PC-9 (cell line): ENCODE measurements at regions not wholly inside any gene's neighbourhood (a gene's known extent, or its start where the extent isn't known, plus 50 kb on each side); places are given as distances from the start of the nearest gene placed in this dataset.

ENCODE experiments used
- BruUV-seq: library from RNA; stranded (reverse); fragments of 400-500 nt; replicated peaks from 2 replicates; lab custom pipeline; 2021; lab: Mats Ljungman, UMichigan
- CTCF ChIA-PET: fragments of 300-600 bp; sonication (Branson Sonifier 250); formaldehyde crosslinking; loops from one replicate; lab custom pipeline; 2022; ENCODE audit warnings: antibody characterized with exemption; lab: Charles Lee
- POLR2A ChIA-PET: fragments of 300-600 bp; sonication (Branson Sonifier 250); formaldehyde crosslinking; loops from one replicate; lab custom pipeline; 2022; ENCODE audit warnings: antibody characterized with exemption; ENCODE audit not compliant: unreplicated experiment; lab: Charles Lee
- DNase-seq, 2 experiments: peaks; one replicate each; pipeline versions ENCODE4 v3.0.0 to v3.0.0-alpha.2; 2015 to 2022; ENCODE audit warnings: mixed read lengths in 1 of 2
- H2AFZ ChIP-seq: fragments of 200-600 bp; sonication (generic); 2 replicates; pipeline ENCODE4 v1.8.1; 2017; ENCODE audit warnings: antibody characterized with exemption
- H3F3A ChIP-seq: fragments of 200-600 bp; sonication (generic); 2 replicates; pipeline ENCODE4 v1.8.1; 2017; ENCODE audit warnings: antibody characterized with exemption, mild to moderate bottlenecking, low read depth; ENCODE audit not compliant: insufficient read depth
- H3K27ac ChIP-seq: fragments of 200-600 bp; sonication (generic); 2 replicates; pipeline ENCODE4 v1.6.1; 2016; ENCODE audit warnings: mixed run types
- H3K27me3 ChIP-seq: fragments of 200-600 bp; sonication (generic); 2 replicates; pipeline ENCODE4 v1.6.1; 2016; ENCODE audit warnings: low read depth, mixed run types; ENCODE audit not compliant: insufficient read depth
- H3K36me3 ChIP-seq: fragments of 200-600 bp; sonication (generic); 2 replicates; pipeline ENCODE4 v1.6.1; 2016; ENCODE audit warnings: low read depth, mixed run types
- H3K4me1 ChIP-seq: fragments of 200-600 bp; sonication (generic); replicated peaks from 2 replicates; pipeline ENCODE4 v1.6.1; 2016; ENCODE audit warnings: mixed run types; ENCODE audit not compliant: insufficient read depth
- H3K4me2 ChIP-seq: fragments of 200-600 bp; sonication (generic); 2 replicates; pipeline ENCODE4 v1.6.1; 2017; ENCODE audit warnings: mixed run types
- H3K4me3 ChIP-seq: fragments of 200-600 bp; sonication (generic); 2 replicates; pipeline ENCODE4 v1.6.1; 2016; ENCODE audit warnings: mixed run types
- H3K79me2 ChIP-seq: fragments of 200-600 bp; sonication (generic); 2 replicates; pipeline ENCODE4 v1.6.1; 2017; ENCODE audit warnings: low read depth, mixed run types
- H3K9me2 ChIP-seq: fragments of 200-600 bp; sonication (generic); 2 replicates; pipeline ENCODE4 v1.8.1; 2017; ENCODE audit warnings: mild to moderate bottlenecking; ENCODE audit not compliant: insufficient read depth
- H3K9me3 ChIP-seq: fragments of 200-600 bp; sonication (generic); 2 replicates; pipeline ENCODE4 v1.8.1; 2016; ENCODE audit warnings: low read depth; ENCODE audit not compliant: insufficient read depth
- H4K20me1 ChIP-seq: fragments of 200-600 bp; sonication (generic); 2 replicates; pipeline ENCODE4 v1.8.1; 2017; ENCODE audit not compliant: insufficient read depth
- EZH2 ChIP-seq: fragments of 200-600 bp; sonication (generic); IDR thresholded peaks from 2 replicates; pipeline ENCODE4 v1.8.0; 2017; ENCODE audit warnings: antibody characterized with exemption, low read depth
- intact Hi-C: fragments of 100-400 bp; cut with micrococcal nuclease; formaldehyde crosslinking; loops from one replicate; pipeline ENCODE4 v1.10.0; 2022; ENCODE audit not compliant: unreplicated experiment
- TF ChIP-seq, protein P1 (sequence below): fragments of 200-600 bp; sonication (generic); conservative IDR thresholded peaks from 2 replicates; pipeline ENCODE4 v1.6.1; 2017; ENCODE audit warnings: mixed run types, antibody characterized with exemption, mild to moderate bottlenecking, moderate library complexity

- Histone ChIP-seq H3K79me2 (no peaks in the 10 kb centered on the region), H3K9me2 (no peaks in the 10 kb centered on the region), H4K20me1 (no peaks in the 10 kb centered on the region), H3K27me3 (no peaks in the 10 kb centered on the region), H3F3A (peaks cover 13% of the 10 kb centered on the region; the same call in 1 of the 2 replicates), H3K4me1 (no peaks in the 10 kb centered on the region), H3K4me3 (no peak overlapping the region), H3K36me3 (no peaks in the 10 kb centered on the region), H3K9me3 (no peaks in the 10 kb centered on the region), H2AFZ (no peak overlapping the region), H3K4me2 (no peak overlapping the region), H3K27ac (no peak overlapping the region)
- no TSS peak for BruUV-seq
- CTCF ChIA-PET, result no interaction called here
- intact Hi-C loops, result no loop called here
- no peak for TF ChIP-seq EZH2
- TF ChIP-seq, protein P1, sequence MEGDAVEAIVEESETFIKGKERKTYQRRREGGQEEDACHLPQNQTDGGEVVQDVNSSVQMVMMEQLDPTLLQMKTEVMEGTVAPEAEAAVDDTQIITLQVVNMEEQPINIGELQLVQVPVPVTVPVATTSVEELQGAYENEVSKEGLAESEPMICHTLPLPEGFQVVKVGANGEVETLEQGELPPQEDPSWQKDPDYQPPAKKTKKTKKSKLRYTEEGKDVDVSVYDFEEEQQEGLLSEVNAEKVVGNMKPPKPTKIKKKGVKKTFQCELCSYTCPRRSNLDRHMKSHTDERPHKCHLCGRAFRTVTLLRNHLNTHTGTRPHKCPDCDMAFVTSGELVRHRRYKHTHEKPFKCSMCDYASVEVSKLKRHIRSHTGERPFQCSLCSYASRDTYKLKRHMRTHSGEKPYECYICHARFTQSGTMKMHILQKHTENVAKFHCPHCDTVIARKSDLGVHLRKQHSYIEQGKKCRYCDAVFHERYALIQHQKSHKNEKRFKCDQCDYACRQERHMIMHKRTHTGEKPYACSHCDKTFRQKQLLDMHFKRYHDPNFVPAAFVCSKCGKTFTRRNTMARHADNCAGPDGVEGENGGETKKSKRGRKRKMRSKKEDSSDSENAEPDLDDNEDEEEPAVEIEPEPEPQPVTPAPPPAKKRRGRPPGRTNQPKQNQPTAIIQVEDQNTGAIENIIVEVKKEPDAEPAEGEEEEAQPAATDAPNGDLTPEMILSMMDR, result no peak
- DNase-seq, result no peak
- POLR2A ChIA-PET, result no interaction called here
Observed at GRCh38 chr22:27389727-27390075, 411.9 kb downstream of the MN1 start.

- Histone ChIP-seq H3F3A (peaks cover 13% of the 10 kb centered on the region; the same call in 1 of the 2 replicates), H3K4me1 (no peaks in the 10 kb centered on the region), H3K9me3 (no peaks in the 10 kb centered on the region), H3K27ac (no peak overlapping the region), H2AFZ (no peak overlapping the region), H3K27me3 (no peaks in the 10 kb centered on the region), H3K9me2 (no peaks in the 10 kb centered on the region), H3K79me2 (no peaks in the 10 kb centered on the region), H3K4me3 (no peak overlapping the region), H4K20me1 (no peaks in the 10 kb centered on the region), H3K36me3 (no peaks in the 10 kb centered on the region), H3K4me2 (no peak overlapping the region)
- CTCF ChIA-PET, result no interaction called here
- intact Hi-C loops, result no loop called here
- POLR2A ChIA-PET, result no interaction called here
- DNase-seq, result no peak
- TF ChIP-seq, protein P1, result no peak
- no peak for TF ChIP-seq EZH2
- BruUV-seq, result no TSS peak
Observed at GRCh38 chr22:27391092-27391770, 410.3 kb downstream of the MN1 start.

GRCh38 chr22:27393371-27393770 is 408.2 kb downstream of the MN1 start:
- CTCF ChIA-PET, result no interaction called here
- no TSS peak for BruUV-seq
- H3K27me3 ChIP-seq, result no peaks in the 10 kb centered on the region
- no peak overlapping the region for H3K27ac ChIP-seq
- H3K9me3 ChIP-seq, result no peaks in the 10 kb centered on the region
- no peaks in the 10 kb centered on the region for H3K4me1 ChIP-seq
- peaks cover 13% of the 10 kb centered on the region; the same call in 1 of the 2 replicates for H3F3A ChIP-seq
- no peaks in the 10 kb centered on the region for H3K79me2 ChIP-seq
- no peaks in the 10 kb centered on the region for H3K36me3 ChIP-seq
- intact Hi-C loops, result no loop called here
- no peak overlapping the region for H3K4me3 ChIP-seq
- no peak overlapping the region for H3K4me2 ChIP-seq
- no peak overlapping the region for H2AFZ ChIP-seq
- POLR2A ChIA-PET, result no interaction called here
- H3K9me2 ChIP-seq, result no peaks in the 10 kb centered on the region
- DNase-seq, result peak; percentile 43 to 70
- no peaks in the 10 kb centered on the region for H4K20me1 ChIP-seq
- TF ChIP-seq, protein P1, result no peak
- no peak for TF ChIP-seq EZH2
